Osteoblast (primary cell): ENCODE measurements at regions not wholly inside any gene's neighbourhood (a gene's known extent, or its start where the extent isn't known, plus 50 kb on each side); places are given as distances from the start of the nearest gene placed in this dataset.

ENCODE experiments used
- DNase-seq: peaks from one replicate; pipeline ENCODE4 v3.0.0; 2011; ENCODE audit warnings: low spot score, mixed read lengths; ENCODE audit not compliant: insufficient read length; ENCODE audit errors: missing footprints
- H2AFZ ChIP-seq: 2 replicates; pipeline ENCODE4 v1.6.0; 2011; ENCODE audit warnings: mild to moderate bottlenecking, low read length
- H3K27ac ChIP-seq: 2 replicates; pipeline ENCODE4 v1.5.1; 2011; ENCODE audit warnings: mild to moderate bottlenecking, low read depth, low read length, moderate library complexity
- H3K27me3 ChIP-seq: 2 replicates; pipeline ENCODE4 v1.6.0; 2012; ENCODE audit warnings: mild to moderate bottlenecking, control low read depth, inconsistent platforms, low read length, moderate library complexity; ENCODE audit not compliant: insufficient read depth
- H3K36me3 ChIP-seq: 2 replicates; pipeline ENCODE4 v1.5.1; 2011; ENCODE audit warnings: mild to moderate bottlenecking, low read length, control low read depth, moderate library complexity; ENCODE audit not compliant: insufficient read depth
- H3K4me1 ChIP-seq: 2 replicates; pipeline ENCODE4 v1.5.1; 2011; ENCODE audit warnings: mild to moderate bottlenecking, low read length, control low read depth, moderate library complexity; ENCODE audit not compliant: insufficient read depth
- H3K4me2 ChIP-seq: 2 replicates; pipeline ENCODE4 v1.6.0; 2011; ENCODE audit warnings: mild to moderate bottlenecking, low read length; ENCODE audit not compliant: insufficient read depth
- H3K4me3 ChIP-seq: fragments of 200-600 bp; sonication (generic); 3 replicates; pipeline ENCODE4 v1.5.1; 2012; ENCODE audit warnings: mild to moderate bottlenecking, low read length, inconsistent platforms; ENCODE audit not compliant: insufficient read depth
- H3K79me2 ChIP-seq: 2 replicates; pipeline ENCODE4 v1.6.0; 2012; ENCODE audit warnings: mild to moderate bottlenecking, low read length, control low read depth, inconsistent platforms; ENCODE audit not compliant: insufficient read depth
- H3K9me3 ChIP-seq: 2 replicates; pipeline ENCODE4 v1.5.1; 2011; ENCODE audit warnings: low read depth, low read length, control low read depth
- H4K20me1 ChIP-seq: 2 replicates; pipeline ENCODE4 v1.6.0; 2012; ENCODE audit warnings: mild to moderate bottlenecking, low read length, control low read depth; ENCODE audit not compliant: insufficient read depth
- TF ChIP-seq, protein P1 (sequence below): IDR thresholded peaks from 2 replicates; pipeline ENCODE4 v1.5.1; 2011; ENCODE audit warnings: mild to moderate bottlenecking, low read depth, low read length, moderate library complexity; ENCODE audit errors: extremely low read depth

DNA sequence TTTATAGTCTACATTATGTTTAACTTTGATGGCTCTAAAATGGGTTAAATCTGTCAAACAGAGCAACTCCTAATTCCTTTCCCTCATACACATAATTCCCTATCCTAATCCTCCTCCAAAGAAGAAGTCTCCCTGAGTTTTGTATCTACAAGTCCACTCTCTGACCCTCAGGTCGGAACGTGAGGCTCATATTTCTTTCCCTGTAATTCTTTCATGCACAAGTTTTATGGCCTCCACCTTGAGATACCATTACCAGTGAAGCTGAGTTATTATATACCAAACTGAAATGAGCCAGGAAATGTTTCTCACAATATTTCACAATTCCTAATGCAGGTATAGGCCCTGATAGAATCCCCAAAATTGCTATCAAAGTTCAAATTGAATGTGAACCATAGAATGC is 106.4 kb downstream of the CASP12 start:
- no peak overlapping the region for H3K27ac ChIP-seq

DNA sequence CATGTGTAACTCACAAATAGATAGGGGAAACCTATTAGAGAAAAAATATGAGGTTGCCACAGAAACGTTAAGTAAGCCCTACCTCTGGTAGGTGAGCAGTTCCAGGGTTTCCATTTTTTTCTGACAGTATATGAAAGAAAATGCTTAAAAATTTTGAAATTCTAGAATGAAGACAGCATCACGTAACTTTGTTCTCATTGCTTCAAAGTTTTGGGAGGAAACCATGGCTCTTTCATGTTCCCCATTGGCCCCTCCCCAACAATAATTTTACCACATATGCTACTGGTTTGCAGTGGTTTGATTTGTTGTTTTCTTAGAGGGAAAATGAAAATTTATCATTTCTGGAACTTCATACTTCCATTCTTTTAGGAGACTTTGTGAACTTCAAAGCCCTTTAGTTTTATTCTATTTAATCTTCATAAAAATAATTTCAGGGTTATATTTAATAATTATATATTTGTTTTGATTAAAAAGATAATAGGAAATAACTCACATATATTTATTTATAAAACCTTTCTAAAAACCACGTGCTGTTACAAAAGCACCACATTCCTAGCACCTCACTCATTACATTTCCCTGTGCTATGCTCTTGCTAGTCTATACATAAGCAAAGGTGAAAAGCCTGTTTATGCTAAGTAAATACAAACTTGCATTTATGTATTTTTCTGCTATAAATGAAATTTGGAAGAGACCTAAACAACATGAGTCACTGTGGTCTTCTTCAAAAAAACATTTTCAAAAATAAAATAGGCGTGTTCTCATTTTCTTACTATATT is 113.4 kb downstream of the CASP12 start:
- no peaks in the 10 kb centered on the region for H3K79me2 ChIP-seq
- TF ChIP-seq, protein P1, sequence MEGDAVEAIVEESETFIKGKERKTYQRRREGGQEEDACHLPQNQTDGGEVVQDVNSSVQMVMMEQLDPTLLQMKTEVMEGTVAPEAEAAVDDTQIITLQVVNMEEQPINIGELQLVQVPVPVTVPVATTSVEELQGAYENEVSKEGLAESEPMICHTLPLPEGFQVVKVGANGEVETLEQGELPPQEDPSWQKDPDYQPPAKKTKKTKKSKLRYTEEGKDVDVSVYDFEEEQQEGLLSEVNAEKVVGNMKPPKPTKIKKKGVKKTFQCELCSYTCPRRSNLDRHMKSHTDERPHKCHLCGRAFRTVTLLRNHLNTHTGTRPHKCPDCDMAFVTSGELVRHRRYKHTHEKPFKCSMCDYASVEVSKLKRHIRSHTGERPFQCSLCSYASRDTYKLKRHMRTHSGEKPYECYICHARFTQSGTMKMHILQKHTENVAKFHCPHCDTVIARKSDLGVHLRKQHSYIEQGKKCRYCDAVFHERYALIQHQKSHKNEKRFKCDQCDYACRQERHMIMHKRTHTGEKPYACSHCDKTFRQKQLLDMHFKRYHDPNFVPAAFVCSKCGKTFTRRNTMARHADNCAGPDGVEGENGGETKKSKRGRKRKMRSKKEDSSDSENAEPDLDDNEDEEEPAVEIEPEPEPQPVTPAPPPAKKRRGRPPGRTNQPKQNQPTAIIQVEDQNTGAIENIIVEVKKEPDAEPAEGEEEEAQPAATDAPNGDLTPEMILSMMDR, result no peak
- no peaks in the 10 kb centered on the region for H4K20me1 ChIP-seq
- no peak overlapping the region for H3K4me2 ChIP-seq
- no peak overlapping the region for H3K4me3 ChIP-seq
- H3K9me3 ChIP-seq, result no peaks in the 10 kb centered on the region
- no peak for DNase-seq
- H3K27ac ChIP-seq, result no peak overlapping the region
- no peaks in the 10 kb centered on the region for H3K36me3 ChIP-seq
- no peaks in the 10 kb centered on the region for H3K27me3 ChIP-seq
- H3K4me1 ChIP-seq, result no peaks in the 10 kb centered on the region
- no peak overlapping the region for H2AFZ ChIP-seq

More for the DNA sequence above, 106.4 kb downstream of the CASP12 start:
- no peaks in the 10 kb centered on the region for H3K4me1 ChIP-seq
- TF ChIP-seq, protein P1, result no peak
- no peak overlapping the region for H2AFZ ChIP-seq
- H3K4me3 ChIP-seq, result no peak overlapping the region
- H3K4me2 ChIP-seq, result no peak overlapping the region
- no peaks in the 10 kb centered on the region for H3K36me3 ChIP-seq
- H4K20me1 ChIP-seq, result no peaks in the 10 kb centered on the region
- no peaks in the 10 kb centered on the region for H3K27me3 ChIP-seq
- no peaks in the 10 kb centered on the region for H3K79me2 ChIP-seq
- no peak for DNase-seq
- H3K9me3 ChIP-seq, result no peaks in the 10 kb centered on the region

DNA sequence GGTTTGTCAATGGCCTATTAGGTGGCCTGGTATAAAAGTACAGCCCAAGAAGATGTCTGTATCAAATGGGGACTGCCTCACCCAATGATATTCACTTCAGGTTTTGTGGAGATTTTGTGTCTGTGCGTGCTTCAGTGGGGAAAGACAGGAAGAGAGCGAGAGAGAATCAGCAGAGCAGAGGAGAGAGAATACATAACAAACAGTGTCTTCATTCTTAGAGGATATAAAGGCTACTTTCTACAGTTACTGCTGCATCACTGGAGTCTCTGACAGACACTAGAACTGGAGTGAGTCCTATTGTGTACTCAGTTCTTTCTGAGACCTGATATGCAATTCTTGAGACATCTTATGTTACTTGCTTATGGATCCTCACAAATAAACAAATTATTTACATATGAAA is 115.0 kb downstream of the CASP12 start:
- no peak overlapping the region for H2AFZ ChIP-seq
- H3K27ac ChIP-seq, result no peak overlapping the region
- H4K20me1 ChIP-seq, result no peaks in the 10 kb centered on the region
- no peak overlapping the region for H3K4me3 ChIP-seq
- no peaks in the 10 kb centered on the region for H3K9me3 ChIP-seq
- no peaks in the 10 kb centered on the region for H3K36me3 ChIP-seq
- no peak for DNase-seq
- TF ChIP-seq, protein P1, result no peak
- no peaks in the 10 kb centered on the region for H3K27me3 ChIP-seq
- no peaks in the 10 kb centered on the region for H3K79me2 ChIP-seq
- no peaks in the 10 kb centered on the region for H3K4me1 ChIP-seq
- H3K4me2 ChIP-seq, result no peak overlapping the region

DNA sequence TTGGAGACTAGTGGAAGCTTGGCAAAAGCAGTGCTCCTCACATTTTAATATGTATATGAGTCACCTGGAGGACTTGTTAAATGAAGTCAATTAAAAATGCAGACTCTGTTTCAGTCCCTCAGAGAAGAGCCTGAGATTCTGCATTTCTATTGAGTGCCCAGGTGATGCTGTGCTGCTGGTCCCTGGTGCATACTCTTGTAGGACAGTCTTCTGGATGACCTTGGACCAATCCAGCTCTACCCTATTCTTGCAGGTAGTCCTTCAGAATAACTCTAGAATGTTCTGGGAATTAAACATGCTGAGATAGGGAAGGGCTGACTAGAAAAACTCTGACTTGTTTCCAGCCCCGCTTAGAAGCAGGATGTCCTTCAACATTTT is 115.9 kb downstream of the CASP12 start:
- TF ChIP-seq, protein P1, result no peak
- no peak for DNase-seq

More for the DNA sequence above, 115.9 kb downstream of the CASP12 start:
- Histone ChIP-seq H3K27ac (no peak overlapping the region), H3K9me3 (no peaks in the 10 kb centered on the region), H3K4me3 (no peak overlapping the region), H3K36me3 (no peaks in the 10 kb centered on the region), H3K27me3 (no peaks in the 10 kb centered on the region), H2AFZ (no peak overlapping the region), H3K79me2 (no peaks in the 10 kb centered on the region), H4K20me1 (no peaks in the 10 kb centered on the region), H3K4me2 (no peak overlapping the region), H3K4me1 (no peaks in the 10 kb centered on the region)
